B cell (primary cell): ENCODE measurements at regions not wholly inside any gene's neighbourhood (a gene's known extent, or its start where the extent isn't known, plus 50 kb on each side); places are given as distances from the start of the nearest gene placed in this dataset.

ENCODE experiments used
- EZH2 ChIP-seq: IDR thresholded peaks from 2 replicates; pipeline ENCODE4 v1.6.1; 2012; ENCODE audit warnings: borderline replicate concordance, low read depth, mild to moderate bottlenecking, moderate library complexity, low read length; ENCODE audit not compliant: insufficient read depth, poor library complexity, severe bottlenecking
- TF ChIP-seq, protein P1 (sequence below): fragments of 200-600 bp; IDR thresholded peaks from one replicate; pipeline ENCODE4 v1.8.0; 2022; ENCODE audit warnings: antibody characterized with exemption, mild to moderate bottlenecking

DNA sequence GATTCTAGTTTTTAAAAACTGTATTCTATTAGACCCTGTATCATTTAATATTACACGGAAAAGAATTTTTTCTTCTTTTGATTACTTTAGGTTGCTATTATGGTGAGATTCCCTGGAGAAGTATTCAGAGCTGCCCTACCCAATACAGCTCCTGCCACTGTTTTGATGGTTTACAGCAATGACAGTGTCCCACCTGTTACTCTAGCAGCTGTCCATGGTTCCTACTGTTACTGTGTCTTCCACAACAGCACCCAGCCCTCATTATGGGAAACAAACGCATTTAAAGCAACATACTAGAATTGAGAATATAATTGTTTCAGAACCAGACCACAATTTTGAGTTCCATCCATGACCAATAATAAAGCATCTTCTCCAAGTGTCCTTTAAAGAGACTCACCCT lies 450.7 kb downstream of the SHQ1 start:
- TF ChIP-seq, protein P1, sequence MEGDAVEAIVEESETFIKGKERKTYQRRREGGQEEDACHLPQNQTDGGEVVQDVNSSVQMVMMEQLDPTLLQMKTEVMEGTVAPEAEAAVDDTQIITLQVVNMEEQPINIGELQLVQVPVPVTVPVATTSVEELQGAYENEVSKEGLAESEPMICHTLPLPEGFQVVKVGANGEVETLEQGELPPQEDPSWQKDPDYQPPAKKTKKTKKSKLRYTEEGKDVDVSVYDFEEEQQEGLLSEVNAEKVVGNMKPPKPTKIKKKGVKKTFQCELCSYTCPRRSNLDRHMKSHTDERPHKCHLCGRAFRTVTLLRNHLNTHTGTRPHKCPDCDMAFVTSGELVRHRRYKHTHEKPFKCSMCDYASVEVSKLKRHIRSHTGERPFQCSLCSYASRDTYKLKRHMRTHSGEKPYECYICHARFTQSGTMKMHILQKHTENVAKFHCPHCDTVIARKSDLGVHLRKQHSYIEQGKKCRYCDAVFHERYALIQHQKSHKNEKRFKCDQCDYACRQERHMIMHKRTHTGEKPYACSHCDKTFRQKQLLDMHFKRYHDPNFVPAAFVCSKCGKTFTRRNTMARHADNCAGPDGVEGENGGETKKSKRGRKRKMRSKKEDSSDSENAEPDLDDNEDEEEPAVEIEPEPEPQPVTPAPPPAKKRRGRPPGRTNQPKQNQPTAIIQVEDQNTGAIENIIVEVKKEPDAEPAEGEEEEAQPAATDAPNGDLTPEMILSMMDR: no peak
- no peak for TF ChIP-seq EZH2
